Endothelial cell of umbilical vein (primary cell): ENCODE measurements at regions not wholly inside any gene's neighbourhood (a gene's known extent, or its start where the extent isn't known, plus 50 kb on each side); places are given as distances from the start of the nearest gene placed in this dataset.

Source experiments
- BruUV-seq: library from RNA; stranded (reverse); fragments of 400-500 nt; replicated peaks from 2 replicates; lab custom pipeline; 2021; lab: Mats Ljungman, UMichigan
- CTCF ChIA-PET: fragments of 300-600, 350-600 bp; sonication (Branson Sonifier 250); formaldehyde crosslinking; loops from one replicate; lab custom pipeline; 2021; ENCODE audit warnings: antibody characterized with exemption, inconsistent platforms; lab: Charles Lee
- POLR2A ChIA-PET: fragments of 300-600, 350-600 bp; sonication (Branson Sonifier 250); formaldehyde crosslinking; loops from one replicate; lab custom pipeline; 2021; ENCODE audit warnings: antibody characterized with exemption, inconsistent platforms; lab: Charles Lee
- DNase-seq: peaks from one replicate; pipeline ENCODE4 v3.0.0-alpha.2; 2011; ENCODE audit warnings: low read depth, low spot score
- FAIRE-seq: peaks from 2 replicates; lab custom pipeline; 2011; peaks lifted over from hg19 to GRCh38; lab: Jason Lieb, UNC
- H2AFZ ChIP-seq: 2 replicates; pipeline ENCODE4 v1.6.0; 2012; ENCODE audit warnings: low read depth, low read length, control low read depth, inconsistent platforms
- H3K27ac ChIP-seq: 2 replicates; pipeline ENCODE4 v1.5.1; 2011; ENCODE audit warnings: low read depth, mild to moderate bottlenecking, control low read depth, low read length, moderate library complexity; ENCODE audit not compliant: insufficient read depth
- H3K27me3 ChIP-seq, 2 experiments: 2 replicates each; pipeline versions ENCODE4 v1.6.0 to v1.6.1; 2011; ENCODE audit warnings: low read length in 2 of 2, mixed read lengths in 1 of 2; ENCODE audit not compliant: control insufficient read depth in 2 of 2, insufficient read depth in 2 of 2
- H3K36me3 ChIP-seq, 2 experiments: 2 replicates in 1 of 2; 3 replicates in 1 of 2; pipeline ENCODE4 v1.5.1; 2011; ENCODE audit warnings: low read length in 2 of 2, mild to moderate bottlenecking in 1 of 2, moderate library complexity in 1 of 2; ENCODE audit not compliant: control insufficient read depth in 2 of 2, insufficient read depth in 2 of 2; ENCODE audit errors: extremely low read depth in 1 of 2
- H3K4me1 ChIP-seq: 3 replicates; pipeline ENCODE4 v1.5.1; 2011; ENCODE audit warnings: mild to moderate bottlenecking, low read length; ENCODE audit not compliant: control insufficient read depth, insufficient read depth; ENCODE audit errors: extremely low read depth
- H3K4me2 ChIP-seq: 2 replicates; pipeline ENCODE4 v1.6.1; 2011; ENCODE audit warnings: low read length, control low read depth, mixed read lengths; ENCODE audit not compliant: insufficient read depth
- H3K4me3 ChIP-seq, 3 experiments: fragments of 200-600 bp in 1 of 3; sonication (generic), shearing (Covaris generic) in 1 of 3; replicated peaks in 1 of 3; 2 replicates each; pipeline ENCODE4 v1.5.1; 2011 to 2016; ENCODE audit warnings: control low read depth in 3 of 3, low read length in 3 of 3, mild to moderate bottlenecking in 2 of 3, inconsistent platforms in 1 of 3, low read depth in 1 of 3, moderate library complexity in 1 of 3; ENCODE audit not compliant: insufficient read depth in 1 of 3
- H3K79me2 ChIP-seq: 2 replicates; pipeline ENCODE4 v1.6.0; 2012; ENCODE audit warnings: low read length, inconsistent platforms; ENCODE audit not compliant: control insufficient read depth, insufficient read depth
- H3K9ac ChIP-seq: replicated peaks from 2 replicates; pipeline ENCODE3; 2011; ENCODE audit warnings: low read length, control low read depth; ENCODE audit not compliant: insufficient read depth; ENCODE audit errors: extremely low read depth
- H3K9me1 ChIP-seq: replicated peaks from 3 replicates; pipeline ENCODE4 v1.6.0; 2011; ENCODE audit warnings: mild to moderate bottlenecking, low read length; ENCODE audit not compliant: control insufficient read depth, insufficient read depth; ENCODE audit errors: extremely low read depth
- H3K9me3 ChIP-seq: replicated peaks from 2 replicates; pipeline ENCODE4 v1.5.1; 2012; ENCODE audit warnings: low read length, inconsistent platforms; ENCODE audit not compliant: control insufficient read depth, insufficient read depth
- H4K20me1 ChIP-seq: replicated peaks from 2 replicates; pipeline ENCODE3; 2011; ENCODE audit warnings: mild to moderate bottlenecking, low read length; ENCODE audit not compliant: control insufficient read depth, insufficient read depth; ENCODE audit errors: extremely low read depth
- EZH2 ChIP-seq: IDR thresholded peaks from 2 replicates; pipeline ENCODE4 v1.6.1; 2012; ENCODE audit warnings: borderline replicate concordance, low read depth, mild to moderate bottlenecking, moderate library complexity, low read length, inconsistent platforms; ENCODE audit not compliant: severe bottlenecking
- FOS ChIP-seq: IDR thresholded peaks from 2 replicates; pipeline ENCODE4 v1.6.1; 2011; ENCODE audit warnings: mild to moderate bottlenecking, low read length, moderate library complexity, borderline replicate concordance; ENCODE audit not compliant: insufficient read depth
- GATA2 ChIP-seq: IDR thresholded peaks from 2 replicates; pipeline ENCODE4 v1.7.0; 2011; ENCODE audit warnings: low read depth, mild to moderate bottlenecking, moderate library complexity, mixed read lengths, low read length; ENCODE audit not compliant: insufficient read length, insufficient read depth
- JUN ChIP-seq: IDR thresholded peaks from 2 replicates; pipeline ENCODE4 v1.6.1; 2011; ENCODE audit warnings: borderline replicate concordance, low read depth; ENCODE audit not compliant: insufficient read length, insufficient read depth
- MAX ChIP-seq: IDR thresholded peaks from 2 replicates; pipeline ENCODE4 v1.6.1; 2011; ENCODE audit not compliant: insufficient read depth, insufficient read length
- MYC ChIP-seq: IDR thresholded peaks from one replicate; pipeline ENCODE4 v1.6.1; 2011; ENCODE audit warnings: mild to moderate bottlenecking, low read depth, low read length
- POLR2A ChIP-seq: IDR thresholded peaks from 2 replicates; pipeline ENCODE4 v1.6.1; 2012; ENCODE audit warnings: low read depth, mild to moderate bottlenecking, control low read depth, low read length
- POLR2AphosphoS5 ChIP-seq: IDR thresholded peaks from 2 replicates; pipeline ENCODE4 v1.6.1; 2012; ENCODE audit warnings: low read depth, mild to moderate bottlenecking, control low read depth, low read length, moderate library complexity; ENCODE audit not compliant: insufficient read depth
- dilution Hi-C: fragments of 300-500 bp; cut with MboI; formaldehyde crosslinking; loops from one replicate; pipeline ENCODE4 v1.15.0; 2019; ENCODE audit warnings: low sequenced_read_pairs; ENCODE audit not compliant: extremely low pct_ligation_motif_present
- intact Hi-C: fragments of 100-400 bp; cut with micrococcal nuclease; formaldehyde crosslinking; loops from one replicate; pipeline ENCODE4 v1.10.0; 2022
- TF ChIP-seq, protein P1 (sequence below), 2 donors: IDR thresholded peaks; 1 replicate in 1 of 2; 2 replicates in 1 of 2; pipeline ENCODE4 v1.5.1; 2011; ENCODE audit warnings: low read length in 2 of 2, mild to moderate bottlenecking in 2 of 2, moderate library complexity in 2 of 2, control low read depth in 1 of 2, inconsistent platforms in 1 of 2, low read depth in 1 of 2; ENCODE audit not compliant: insufficient read depth in 1 of 2; ENCODE audit errors: extremely low read depth in 1 of 2

GRCh38 chr2:40859617-40860016, 407.7 kb upstream of the SLC8A1 start:
- Histone ChIP-seq H3K79me2 (no peaks in the 10 kb centered on the region), H3K4me2 (no peak overlapping the region), H3K36me3 (no peaks in the 10 kb centered on the region), H3K27me3 (no peaks in the 10 kb centered on the region), H2AFZ (no peak overlapping the region), H3K9me3 (no peaks in the 10 kb centered on the region), H3K9ac (no peak overlapping the region), H3K4me1 (no peaks in the 10 kb centered on the region), H3K27ac (no peak overlapping the region), H3K4me3 (no peak overlapping the region), H4K20me1 (no peaks in the 10 kb centered on the region), H3K9me1 (no peaks in the 10 kb centered on the region)
- FAIRE-seq (no peak), DNase-seq (no peak)
- CTCF ChIA-PET, result no interaction called here
- no TSS peak for BruUV-seq
- intact Hi-C loops (no loop called here), dilution Hi-C loops (no loop called here)
- TF ChIP-seq GATA2 (no peak), MAX (no peak), MYC (no peak), POLR2A (no peak), JUN (no peak), FOS (no peak), POLR2AphosphoS5 (no peak), EZH2 (no peak)
- TF ChIP-seq, protein P1, sequence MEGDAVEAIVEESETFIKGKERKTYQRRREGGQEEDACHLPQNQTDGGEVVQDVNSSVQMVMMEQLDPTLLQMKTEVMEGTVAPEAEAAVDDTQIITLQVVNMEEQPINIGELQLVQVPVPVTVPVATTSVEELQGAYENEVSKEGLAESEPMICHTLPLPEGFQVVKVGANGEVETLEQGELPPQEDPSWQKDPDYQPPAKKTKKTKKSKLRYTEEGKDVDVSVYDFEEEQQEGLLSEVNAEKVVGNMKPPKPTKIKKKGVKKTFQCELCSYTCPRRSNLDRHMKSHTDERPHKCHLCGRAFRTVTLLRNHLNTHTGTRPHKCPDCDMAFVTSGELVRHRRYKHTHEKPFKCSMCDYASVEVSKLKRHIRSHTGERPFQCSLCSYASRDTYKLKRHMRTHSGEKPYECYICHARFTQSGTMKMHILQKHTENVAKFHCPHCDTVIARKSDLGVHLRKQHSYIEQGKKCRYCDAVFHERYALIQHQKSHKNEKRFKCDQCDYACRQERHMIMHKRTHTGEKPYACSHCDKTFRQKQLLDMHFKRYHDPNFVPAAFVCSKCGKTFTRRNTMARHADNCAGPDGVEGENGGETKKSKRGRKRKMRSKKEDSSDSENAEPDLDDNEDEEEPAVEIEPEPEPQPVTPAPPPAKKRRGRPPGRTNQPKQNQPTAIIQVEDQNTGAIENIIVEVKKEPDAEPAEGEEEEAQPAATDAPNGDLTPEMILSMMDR (IDR thresholded peaks at IDR 0.05; ENCODE audit: extremely low read depth in 1 of 2, insufficient read depth in 1 of 2, low read depth in 1 of 2, low read length in 2 of 2), result no peak
- POLR2A ChIA-PET, result no interaction called here
